Central memory CD4-positive, alpha-beta T cell (primary cell): ENCODE measurements at regions not wholly inside any gene's neighbourhood (a gene's known extent, or its start where the extent isn't known, plus 50 kb on each side); places are given as distances from the start of the nearest gene placed in this dataset.
"Not testable (repeated sequence)": the region's sequence is repeated elsewhere in the genome, so short reads cannot be mapped to it uniquely, and the experiment has no call there.

Experiments
- DNase-seq: peaks from one replicate; pipeline ENCODE4 v3.0.0; 2022

DNA sequence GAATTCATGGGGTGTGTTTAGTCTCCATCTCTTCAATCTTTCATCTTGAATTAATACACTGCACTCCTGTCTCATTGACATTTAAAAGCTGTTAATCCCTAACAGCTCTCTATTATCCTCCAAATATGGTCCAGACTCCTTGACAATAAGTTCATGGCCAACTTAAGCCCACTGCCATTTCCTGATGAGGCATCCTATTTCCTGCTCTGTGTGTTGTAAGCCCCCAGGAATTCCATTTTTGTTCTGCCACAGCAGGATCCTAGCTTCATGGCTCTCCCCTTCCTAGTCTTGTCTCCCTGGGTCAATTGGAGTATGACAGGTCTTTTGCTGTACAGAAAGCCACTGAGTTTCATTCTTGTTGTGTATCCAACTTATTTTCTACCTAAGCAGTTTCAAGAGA, 218.8 kb downstream of the OTUD1 start:
- DNase-seq = no peak

GRCh38 chr10:23671866-23672265, 233.0 kb downstream of the OTUD1 start:
- DNase-seq = not testable (repeated sequence)

DNA sequence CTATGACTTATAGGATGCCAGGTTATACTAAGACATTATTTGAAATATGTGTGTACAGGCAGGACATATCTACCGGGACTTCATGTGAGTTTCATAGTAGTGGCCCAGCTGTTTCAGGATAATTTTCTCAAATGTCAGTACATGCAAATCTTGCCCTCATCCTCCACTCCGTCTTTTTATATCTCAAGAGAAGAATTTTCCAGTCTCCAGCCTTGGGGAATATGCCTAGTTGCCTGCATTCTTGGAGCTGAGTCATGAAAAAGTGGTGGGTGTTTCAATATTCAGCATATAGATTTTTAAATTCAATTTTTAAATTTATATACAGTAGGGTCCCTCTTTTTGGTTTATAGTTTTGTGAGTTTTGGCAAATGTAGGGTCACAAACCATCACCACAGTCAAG, 236.7 kb downstream of the OTUD1 start:
- DNase-seq = no peak

DNA sequence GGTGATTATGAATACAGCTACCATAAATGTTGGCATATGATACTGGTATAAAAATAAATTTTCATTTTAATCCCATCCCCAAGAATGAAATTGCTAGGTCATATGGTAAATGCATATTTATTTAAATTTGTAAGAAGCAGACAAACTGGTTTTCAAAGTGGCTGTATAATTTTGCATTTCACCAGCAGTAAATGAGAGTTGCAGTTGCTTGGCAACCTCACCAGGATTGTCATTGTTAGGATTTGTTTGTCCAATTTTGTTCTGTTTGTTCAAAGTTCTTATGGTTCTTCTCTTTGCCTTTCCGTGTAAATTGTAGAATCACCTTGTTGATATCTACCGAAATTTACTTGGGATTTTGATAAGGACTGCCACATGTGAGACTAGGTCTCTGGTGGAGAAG, 237.4 kb downstream of the OTUD1 start:
- DNase-seq = no peak

- no peak for DNase-seq
Measured at GRCh38 chr10:23686722-23687121, 247.8 kb downstream of the OTUD1 start.

DNA sequence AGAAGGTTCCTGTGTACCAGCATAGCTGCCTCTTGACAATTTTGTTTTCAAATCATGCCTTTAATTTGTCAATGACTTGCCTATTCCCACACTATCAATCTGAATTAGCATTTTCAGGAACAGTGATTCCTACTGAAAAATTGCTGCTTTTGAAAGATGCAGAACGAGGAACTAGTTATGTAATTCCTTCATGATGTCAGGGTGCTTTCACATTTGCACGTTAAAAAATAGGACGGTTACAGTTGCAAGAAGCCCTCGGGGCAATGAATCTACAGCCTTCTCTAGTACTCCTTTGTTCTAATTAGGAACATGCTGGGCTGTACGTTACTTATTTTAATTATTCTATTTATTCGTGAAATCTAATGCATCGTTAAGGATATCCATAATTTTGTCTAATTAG, 253.9 kb downstream of the OTUD1 start:
- DNase-seq = no peak

DNA sequence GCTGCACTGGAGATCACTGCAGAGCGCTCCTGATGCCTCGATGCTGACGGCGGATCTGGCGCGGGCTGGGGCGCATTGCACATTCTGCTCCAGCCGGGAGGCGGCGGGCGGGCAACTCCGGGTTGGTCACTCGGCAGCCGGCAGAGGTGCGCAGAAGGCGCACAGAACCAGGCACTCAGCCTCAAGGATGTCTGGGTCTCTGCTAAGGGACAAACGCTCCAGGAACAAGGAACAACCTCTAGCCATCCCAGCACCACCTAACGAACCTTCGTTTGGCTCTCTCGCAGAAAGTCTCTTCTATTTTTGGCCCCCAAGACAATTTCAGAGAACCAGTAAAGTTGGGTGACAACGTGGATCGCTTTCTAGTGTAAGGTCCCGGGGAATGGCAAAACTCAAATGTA, 254.6 kb downstream of the OTUD1 start:
- DNase-seq = no peak

- DNase-seq = no peak
Measured at GRCh38 chr10:23693925-23694324, 255.1 kb downstream of the OTUD1 start.

GRCh38 chr10:23694446-23694920, 255.6 kb downstream of the OTUD1 start:
- no peak for DNase-seq

DNA sequence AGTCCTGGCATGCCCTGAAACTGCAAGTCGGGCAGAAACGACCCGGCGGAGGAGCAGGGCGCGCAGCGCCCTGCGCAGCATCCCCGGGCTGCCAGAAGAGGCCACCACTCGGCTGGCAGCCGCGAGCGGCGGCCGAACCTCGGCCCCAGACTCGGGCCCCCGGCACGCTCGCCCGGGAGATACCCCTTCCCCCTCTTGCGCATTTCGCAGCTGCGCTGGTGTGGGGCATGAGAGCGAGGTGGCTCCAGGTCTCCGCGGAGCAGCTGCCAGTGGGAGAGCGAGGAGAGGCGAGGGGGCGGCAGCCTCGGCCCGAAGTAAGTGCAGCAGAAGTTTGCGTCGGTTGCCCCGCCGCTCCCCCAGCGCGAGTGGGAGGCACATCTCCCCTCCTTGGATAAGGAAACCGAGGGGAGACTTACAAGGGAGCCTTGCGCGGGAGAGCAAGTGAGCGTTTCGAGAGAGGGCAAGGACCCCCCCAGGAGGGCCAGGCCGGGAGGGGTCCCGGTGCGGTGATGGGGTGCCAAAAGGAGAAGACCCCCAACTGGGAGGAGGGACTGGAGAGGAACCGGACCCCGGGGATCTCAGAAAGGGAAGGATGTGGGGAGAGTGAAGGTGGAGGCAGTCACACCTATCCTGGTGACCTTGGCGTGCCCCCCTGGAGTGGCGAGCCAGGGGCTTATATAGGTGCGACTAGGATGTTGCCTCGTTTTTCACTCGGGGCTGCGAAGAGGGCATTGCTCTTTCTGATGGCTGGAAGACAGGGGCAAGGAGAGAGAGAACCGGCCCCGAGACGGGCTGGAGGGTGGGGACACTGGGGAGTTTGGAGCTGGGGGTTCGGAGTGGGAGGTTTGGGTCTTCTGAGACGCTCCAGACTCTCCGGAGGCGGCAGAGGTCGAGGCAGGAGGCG, 256.3 kb downstream of the OTUD1 start:
- no peak for DNase-seq

DNA sequence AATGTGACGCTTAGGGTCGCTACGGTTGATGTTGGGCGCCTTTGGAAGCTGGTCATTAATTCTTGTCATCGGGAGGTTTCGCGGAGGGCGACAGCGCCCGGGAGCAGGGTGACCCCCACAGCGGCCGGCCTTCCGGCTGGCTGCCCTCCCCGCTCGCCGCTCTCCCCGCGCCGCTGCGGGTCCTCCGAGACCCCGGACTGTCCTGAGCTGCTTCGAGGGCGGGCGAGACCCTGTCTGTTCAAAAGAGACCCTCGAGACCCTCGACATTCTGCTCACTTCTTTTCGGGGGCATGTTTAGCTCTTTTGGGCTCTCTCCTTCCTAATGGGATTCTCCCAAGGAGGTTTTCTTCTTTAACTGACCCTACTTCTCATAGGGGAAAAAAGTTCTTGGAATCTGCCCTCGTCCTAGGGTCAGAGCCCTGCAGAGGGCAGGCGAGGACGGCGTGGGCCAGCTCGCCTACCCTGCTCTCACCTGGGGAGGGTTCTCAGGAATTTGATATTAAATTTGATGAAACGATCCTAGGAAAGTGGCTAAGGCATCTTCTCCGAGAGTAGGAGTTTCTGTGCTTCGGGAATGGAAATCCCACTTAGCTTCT, 257.0 kb downstream of the OTUD1 start:
- DNase-seq = no peak

- no peak for DNase-seq
Measured at GRCh38 chr10:23696476-23696875, 257.6 kb downstream of the OTUD1 start.

- peak; percentile 29 for DNase-seq
Measured at GRCh38 chr10:23702977-23703414, 264.1 kb downstream of the OTUD1 start.

DNA sequence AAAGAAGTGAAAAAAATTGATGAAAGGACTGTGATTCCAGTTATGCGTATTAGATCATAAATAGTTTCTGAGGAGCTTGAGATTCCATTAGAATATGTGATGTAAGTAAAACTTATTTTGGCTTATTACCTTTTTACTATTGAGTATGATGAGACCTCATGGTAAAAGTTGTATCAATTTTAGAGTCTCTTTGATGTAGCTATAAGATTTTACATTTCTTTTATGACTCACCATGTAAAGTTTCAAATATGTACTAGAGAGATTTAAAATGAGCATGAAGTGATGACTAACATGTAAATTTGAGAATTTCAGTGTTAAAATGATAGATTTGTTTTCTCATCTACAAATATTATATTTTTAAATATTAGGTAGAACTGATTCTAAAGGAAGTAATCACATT, 276.5 kb downstream of the OTUD1 start:
- no peak for DNase-seq

- no peak for DNase-seq
Measured at GRCh38 chr10:23717913-23718312, 279.0 kb downstream of the OTUD1 start.

- DNase-seq = no peak
Measured at GRCh38 chr10:23718946-23719345, 280.1 kb downstream of the OTUD1 start.

DNA sequence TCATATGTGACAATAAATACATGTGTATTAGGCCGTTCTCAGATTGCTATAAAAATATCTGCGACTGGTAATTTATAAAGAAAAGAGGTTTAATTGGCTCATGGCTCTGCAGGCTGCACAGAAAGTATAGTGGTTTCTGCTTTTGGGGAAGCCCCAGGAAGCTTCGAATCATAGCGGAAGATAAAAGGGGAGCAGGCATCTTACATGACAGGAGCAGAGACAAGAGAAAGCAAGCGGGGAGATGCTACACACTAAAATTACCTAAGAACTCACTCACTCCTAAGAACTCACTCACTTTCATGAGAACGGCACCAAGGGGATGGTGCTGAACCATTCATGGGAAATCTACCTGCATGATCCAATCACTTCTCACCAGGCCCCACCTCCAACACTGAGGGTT, 284.9 kb downstream of the OTUD1 start:
- DNase-seq = no peak

GRCh38 chr10:23725548-23725947, 286.7 kb downstream of the OTUD1 start:
- DNase-seq = no peak

- no peak for DNase-seq
Measured at GRCh38 chr10:23742368-23742767, 303.5 kb downstream of the OTUD1 start.

- no peak for DNase-seq
Measured at GRCh38 chr10:23742807-23743206, 303.9 kb downstream of the OTUD1 start.

GRCh38 chr10:23754179-23754578, 315.3 kb downstream of the OTUD1 start:
- DNase-seq = no peak

- no peak for DNase-seq
Measured at GRCh38 chr10:23754941-23755340, 316.1 kb downstream of the OTUD1 start.

- no peak for DNase-seq
Measured at GRCh38 chr10:23755556-23755955, 316.7 kb downstream of the OTUD1 start.

GRCh38 chr10:23768281-23768680, 329.4 kb downstream of the OTUD1 start:
- no peak for DNase-seq
